ENCODE measurements at regions not wholly inside any gene's neighbourhood (a gene's known extent, or its start where the extent isn't known, plus 50 kb on each side); places are given as distances from the start of the nearest gene placed in this dataset.

DNA sequence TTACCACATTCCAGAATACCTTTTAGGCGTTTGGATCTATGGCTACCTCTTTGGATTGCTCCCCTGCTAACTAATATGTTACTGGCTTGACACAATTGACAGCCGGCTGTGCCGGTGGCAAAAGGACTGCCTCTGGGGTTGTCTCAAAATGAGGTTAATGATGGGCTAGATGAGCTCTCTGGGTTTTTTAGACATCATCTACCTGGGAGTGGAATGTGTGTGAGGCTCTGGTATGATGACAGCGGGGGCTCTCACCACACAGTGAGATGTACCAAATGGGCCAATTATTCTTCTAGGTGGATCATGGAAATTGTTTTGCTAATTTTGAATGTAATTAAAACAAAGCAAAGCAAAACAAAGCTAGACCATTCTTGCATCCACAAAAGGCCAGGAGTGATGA, 391.1 kb upstream of the SPRED2 start:
- DNase-seq (ENCODE audit: low read depth) = no peak
- Mint-ChIP-seq H3K4me3 (ENCODE audit: unreplicated experiment) (no peak overlapping the region), H3K36me3 (ENCODE audit: low read depth, unreplicated experiment) (no peaks in the 10 kb centered on the region), H3K9me3 (ENCODE audit: unreplicated experiment) (no peaks in the 10 kb centered on the region), H3K4me1 (ENCODE audit: low read depth, unreplicated experiment) (no peaks in the 10 kb centered on the region), H3K27me3 (ENCODE audit: low read depth, unreplicated experiment) (peaks cover 11% of the 10 kb centered on the region), H3K27ac (ENCODE audit: unreplicated experiment) (no peak overlapping the region)
- H3K79me2 ChIP-seq (ENCODE audit: insufficient read depth, low read length) = no peaks in the 10 kb centered on the region
- no peak overlapping the region for H3K4me3 ChIP-seq (ENCODE audit: insufficient read depth, low read depth, low read length)
- FAIRE-seq = no peak
- no peak for TF ChIP-seq EZH2 (IDR thresholded peaks at IDR 0.05; ENCODE audit: insufficient read depth, low read length)
- TF ChIP-seq, protein P1, sequence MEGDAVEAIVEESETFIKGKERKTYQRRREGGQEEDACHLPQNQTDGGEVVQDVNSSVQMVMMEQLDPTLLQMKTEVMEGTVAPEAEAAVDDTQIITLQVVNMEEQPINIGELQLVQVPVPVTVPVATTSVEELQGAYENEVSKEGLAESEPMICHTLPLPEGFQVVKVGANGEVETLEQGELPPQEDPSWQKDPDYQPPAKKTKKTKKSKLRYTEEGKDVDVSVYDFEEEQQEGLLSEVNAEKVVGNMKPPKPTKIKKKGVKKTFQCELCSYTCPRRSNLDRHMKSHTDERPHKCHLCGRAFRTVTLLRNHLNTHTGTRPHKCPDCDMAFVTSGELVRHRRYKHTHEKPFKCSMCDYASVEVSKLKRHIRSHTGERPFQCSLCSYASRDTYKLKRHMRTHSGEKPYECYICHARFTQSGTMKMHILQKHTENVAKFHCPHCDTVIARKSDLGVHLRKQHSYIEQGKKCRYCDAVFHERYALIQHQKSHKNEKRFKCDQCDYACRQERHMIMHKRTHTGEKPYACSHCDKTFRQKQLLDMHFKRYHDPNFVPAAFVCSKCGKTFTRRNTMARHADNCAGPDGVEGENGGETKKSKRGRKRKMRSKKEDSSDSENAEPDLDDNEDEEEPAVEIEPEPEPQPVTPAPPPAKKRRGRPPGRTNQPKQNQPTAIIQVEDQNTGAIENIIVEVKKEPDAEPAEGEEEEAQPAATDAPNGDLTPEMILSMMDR (IDR thresholded peaks at IDR 0.05; ENCODE audit: insufficient read depth, low read depth, low read length) = no peak
- H3K4me2 ChIP-seq (ENCODE audit: low read length) = no peak overlapping the region
- no peak overlapping the region for H3K27ac ChIP-seq (ENCODE audit: low read depth, low read length)
- no peak overlapping the region for H3K9ac ChIP-seq (ENCODE audit: low read length)
- H3K27me3 ChIP-seq (ENCODE audit: insufficient read depth, low read length) = no peaks in the 10 kb centered on the region
- no peak overlapping the region for H2AFZ ChIP-seq (ENCODE audit: low read depth, low read length)
- no peaks in the 10 kb centered on the region for H3K4me1 ChIP-seq (ENCODE audit: insufficient read depth, low read length)
- H4K20me1 ChIP-seq (ENCODE audit: insufficient read depth, low read length) = no peaks in the 10 kb centered on the region
- H3K36me3 ChIP-seq (ENCODE audit: insufficient read depth, low read length) = no peaks in the 10 kb centered on the region
- no peaks in the 10 kb centered on the region for H3K9me3 ChIP-seq (ENCODE audit: insufficient read depth, low read depth, low read length)

DNA sequence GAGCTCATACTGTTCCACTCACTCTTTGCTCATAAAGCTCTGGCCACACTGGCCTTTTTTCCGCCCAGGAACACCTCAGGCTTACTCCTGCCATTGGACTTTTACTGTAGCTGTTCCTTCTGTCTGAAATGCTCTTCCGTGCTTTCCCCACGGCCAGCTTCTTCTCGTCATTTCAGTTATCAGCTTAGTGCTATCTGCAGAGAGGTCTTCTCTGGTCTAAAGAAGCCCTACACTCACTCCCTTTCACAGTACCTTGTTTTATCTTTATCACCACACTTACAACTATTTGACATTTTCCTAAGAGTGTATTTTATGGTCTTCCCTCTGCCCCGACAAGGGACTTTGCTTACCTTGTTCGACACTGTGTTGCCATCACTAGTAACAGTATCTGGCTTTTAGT, 388.1 kb upstream of the SPRED2 start:
- no peaks in the 10 kb centered on the region for H3K36me3 Mint-ChIP-seq (ENCODE audit: low read depth, unreplicated experiment)
- FAIRE-seq (no peak), DNase-seq (ENCODE audit: low read depth) (no peak)
- no peak overlapping the region for H3K27ac ChIP-seq (ENCODE audit: low read depth, low read length)
- H3K9ac ChIP-seq (ENCODE audit: low read length) = no peak overlapping the region
- no peaks in the 10 kb centered on the region for H3K9me3 ChIP-seq (ENCODE audit: insufficient read depth, low read depth, low read length)
- H3K4me2 ChIP-seq (ENCODE audit: low read length) = no peak overlapping the region
- no peaks in the 10 kb centered on the region for H3K27me3 Mint-ChIP-seq (ENCODE audit: low read depth, unreplicated experiment)
- H3K9me3 Mint-ChIP-seq (ENCODE audit: unreplicated experiment) = no peaks in the 10 kb centered on the region
- H3K36me3 ChIP-seq (ENCODE audit: insufficient read depth, low read length) = no peaks in the 10 kb centered on the region
- no peaks in the 10 kb centered on the region for H3K4me1 Mint-ChIP-seq (ENCODE audit: low read depth, unreplicated experiment)
- H3K4me3 ChIP-seq (ENCODE audit: insufficient read depth, low read depth, low read length) = no peak overlapping the region
- H3K4me1 ChIP-seq (ENCODE audit: insufficient read depth, low read length) = no peaks in the 10 kb centered on the region
- H3K27me3 ChIP-seq (ENCODE audit: insufficient read depth, low read length) = no peaks in the 10 kb centered on the region
- no peaks in the 10 kb centered on the region for H3K79me2 ChIP-seq (ENCODE audit: insufficient read depth, low read length)
- H2AFZ ChIP-seq (ENCODE audit: low read depth, low read length) = no peak overlapping the region
- no peak for TF ChIP-seq EZH2 (IDR thresholded peaks at IDR 0.05; ENCODE audit: insufficient read depth, low read length)
- no peak overlapping the region for H3K27ac Mint-ChIP-seq (ENCODE audit: unreplicated experiment)
- H4K20me1 ChIP-seq (ENCODE audit: insufficient read depth, low read length) = no peaks in the 10 kb centered on the region
- H3K4me3 Mint-ChIP-seq (ENCODE audit: unreplicated experiment) = no peak overlapping the region

DNA sequence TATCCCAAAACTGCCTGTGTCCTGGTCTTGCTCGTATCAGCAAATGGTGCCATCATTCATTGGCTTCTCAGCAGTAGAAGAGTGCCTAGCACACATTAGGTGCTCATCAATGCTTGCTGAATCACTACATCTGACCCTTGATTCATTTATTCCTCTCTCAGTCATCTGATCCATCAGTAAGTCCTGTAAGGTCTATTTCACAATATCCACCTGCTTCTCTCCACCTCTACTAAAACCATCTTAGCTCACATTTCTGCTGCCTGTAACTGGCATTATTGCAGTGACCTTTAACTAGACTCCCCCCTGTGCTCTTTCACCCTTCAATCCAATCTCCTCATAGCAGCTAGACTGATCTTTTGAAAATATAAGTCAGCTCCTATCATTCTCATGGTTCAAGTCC, 387.6 kb upstream of the SPRED2 start:
- TF ChIP-seq, protein P1 (IDR thresholded peaks at IDR 0.05; ENCODE audit: insufficient read depth, low read depth, low read length) = no peak
- TF ChIP-seq EZH2 (IDR thresholded peaks at IDR 0.05; ENCODE audit: insufficient read depth, low read length) = no peak
- H3K9me3 Mint-ChIP-seq (ENCODE audit: unreplicated experiment) = no peaks in the 10 kb centered on the region
- Histone ChIP-seq H3K4me1 (ENCODE audit: insufficient read depth, low read length) (no peaks in the 10 kb centered on the region), H3K9ac (ENCODE audit: low read length) (no peak overlapping the region), H4K20me1 (ENCODE audit: insufficient read depth, low read length) (no peaks in the 10 kb centered on the region), H3K27me3 (ENCODE audit: insufficient read depth, low read length) (no peaks in the 10 kb centered on the region), H2AFZ (ENCODE audit: low read depth, low read length) (no peak overlapping the region), H3K4me2 (ENCODE audit: low read length) (no peak overlapping the region), H3K9me3 (ENCODE audit: insufficient read depth, low read depth, low read length) (no peaks in the 10 kb centered on the region), H3K27ac (ENCODE audit: low read depth, low read length) (no peak overlapping the region), H3K79me2 (ENCODE audit: insufficient read depth, low read length) (no peaks in the 10 kb centered on the region), H3K36me3 (ENCODE audit: insufficient read depth, low read length) (no peaks in the 10 kb centered on the region), H3K4me3 (ENCODE audit: insufficient read depth, low read depth, low read length) (no peak overlapping the region)
- H3K36me3 Mint-ChIP-seq (ENCODE audit: low read depth, unreplicated experiment) = no peaks in the 10 kb centered on the region
- H3K27ac Mint-ChIP-seq (ENCODE audit: unreplicated experiment) = no peak overlapping the region
- no peaks in the 10 kb centered on the region for H3K4me1 Mint-ChIP-seq (ENCODE audit: low read depth, unreplicated experiment)
- H3K27me3 Mint-ChIP-seq (ENCODE audit: low read depth, unreplicated experiment) = peaks cover under 1% of the 10 kb centered on the region
- H3K4me3 Mint-ChIP-seq (ENCODE audit: unreplicated experiment) = no peak overlapping the region
- no peak for DNase-seq (ENCODE audit: low read depth)
- FAIRE-seq = no peak
